ENCODE measurements at regions not wholly inside any gene's neighbourhood (a gene's known extent, or its start where the extent isn't known, plus 50 kb on each side); places are given as distances from the start of the nearest gene placed in this dataset.
A peak's percentile ranks its signal among the peaks of the same experiment; 100 is the strongest.

DNA sequence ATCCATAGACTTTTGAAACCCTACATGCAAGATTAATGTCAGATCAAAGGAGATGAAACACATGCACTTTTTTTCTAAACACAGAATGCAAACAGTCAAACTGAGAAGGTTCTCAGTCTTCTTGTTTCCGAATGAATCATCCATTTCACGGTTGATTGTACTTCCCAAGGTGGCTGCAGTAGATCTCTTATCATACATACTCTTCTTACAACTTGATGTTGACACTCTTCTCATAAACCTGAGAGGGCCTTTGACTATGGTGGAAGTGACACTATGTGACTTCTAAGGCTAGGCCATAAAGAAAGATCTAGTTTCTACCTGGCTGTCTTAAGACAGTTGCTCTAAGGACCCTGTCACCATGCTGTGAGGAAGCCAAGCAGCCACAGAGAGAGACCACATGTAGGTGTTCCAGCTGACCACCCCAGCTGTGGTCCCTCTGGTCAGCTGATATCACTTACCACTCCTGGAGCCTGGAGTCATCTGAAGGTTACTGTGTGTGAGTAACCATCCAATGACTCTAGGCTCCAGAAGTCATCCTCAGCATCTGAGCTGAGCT is 67.2 kb upstream of the HMGA2 start:
- H3K27ac Mint-ChIP-seq: peak overlapping the region; percentile 33
- H3K9me3 Mint-ChIP-seq: peaks cover 11% of the 10 kb centered on the region
- DNase-seq: no peak
- peaks cover 4% of the 10 kb centered on the region for H3K27me3 Mint-ChIP-seq (ENCODE audit: low read depth, poor library complexity)
- no peaks in the 10 kb centered on the region for H3K36me3 Mint-ChIP-seq (ENCODE audit: low read depth)
- TF ChIP-seq, protein P1, sequence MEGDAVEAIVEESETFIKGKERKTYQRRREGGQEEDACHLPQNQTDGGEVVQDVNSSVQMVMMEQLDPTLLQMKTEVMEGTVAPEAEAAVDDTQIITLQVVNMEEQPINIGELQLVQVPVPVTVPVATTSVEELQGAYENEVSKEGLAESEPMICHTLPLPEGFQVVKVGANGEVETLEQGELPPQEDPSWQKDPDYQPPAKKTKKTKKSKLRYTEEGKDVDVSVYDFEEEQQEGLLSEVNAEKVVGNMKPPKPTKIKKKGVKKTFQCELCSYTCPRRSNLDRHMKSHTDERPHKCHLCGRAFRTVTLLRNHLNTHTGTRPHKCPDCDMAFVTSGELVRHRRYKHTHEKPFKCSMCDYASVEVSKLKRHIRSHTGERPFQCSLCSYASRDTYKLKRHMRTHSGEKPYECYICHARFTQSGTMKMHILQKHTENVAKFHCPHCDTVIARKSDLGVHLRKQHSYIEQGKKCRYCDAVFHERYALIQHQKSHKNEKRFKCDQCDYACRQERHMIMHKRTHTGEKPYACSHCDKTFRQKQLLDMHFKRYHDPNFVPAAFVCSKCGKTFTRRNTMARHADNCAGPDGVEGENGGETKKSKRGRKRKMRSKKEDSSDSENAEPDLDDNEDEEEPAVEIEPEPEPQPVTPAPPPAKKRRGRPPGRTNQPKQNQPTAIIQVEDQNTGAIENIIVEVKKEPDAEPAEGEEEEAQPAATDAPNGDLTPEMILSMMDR (IDR thresholded peaks at IDR 0.05): no peak
- H3K4me1 Mint-ChIP-seq: peaks cover 31% of the 10 kb centered on the region
- no peak overlapping the region for H3K4me3 Mint-ChIP-seq

DNA sequence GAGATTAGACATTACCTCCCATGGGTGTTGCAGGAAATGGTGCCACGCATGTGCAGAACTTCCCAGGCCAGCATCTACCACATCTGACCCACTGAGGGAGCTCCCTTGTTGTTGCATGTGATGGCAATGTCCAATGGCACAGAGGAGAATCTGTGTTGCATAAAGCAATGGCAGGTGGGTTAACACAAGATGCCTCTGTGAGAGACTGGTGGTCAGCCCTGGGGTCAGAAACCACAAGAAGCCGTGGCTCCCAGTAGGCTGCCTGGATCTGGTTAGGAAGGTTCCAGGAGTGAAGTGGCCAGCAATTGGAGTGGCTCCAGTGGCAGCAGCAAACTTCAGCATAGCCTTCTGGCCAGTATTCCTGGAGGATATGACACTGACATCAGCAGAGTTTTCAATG is 65.9 kb upstream of the HMGA2 start:
- TF ChIP-seq, protein P1 (IDR thresholded peaks at IDR 0.05): no peak
- H3K4me1 Mint-ChIP-seq: peaks cover 31% of the 10 kb centered on the region
- DNase-seq: no peak
- no peak overlapping the region for H3K27ac Mint-ChIP-seq
- peaks cover 11% of the 10 kb centered on the region for H3K9me3 Mint-ChIP-seq
- H3K36me3 Mint-ChIP-seq (ENCODE audit: low read depth): no peaks in the 10 kb centered on the region
- H3K27me3 Mint-ChIP-seq (ENCODE audit: low read depth, poor library complexity): peaks cover 4% of the 10 kb centered on the region
- H3K4me3 Mint-ChIP-seq: no peak overlapping the region

GRCh38 chr12:65759735-65760134 is 64.5 kb upstream of the HMGA2 start:
- DNase-seq: no peak
- TF ChIP-seq, protein P1 (IDR thresholded peaks at IDR 0.05): no peak
- Mint-ChIP-seq H3K36me3 (ENCODE audit: low read depth) (no peaks in the 10 kb centered on the region), H3K27ac (no peak overlapping the region), H3K4me1 (peaks cover 23% of the 10 kb centered on the region), H3K4me3 (no peak overlapping the region), H3K27me3 (ENCODE audit: low read depth, poor library complexity) (peaks cover 4% of the 10 kb centered on the region), H3K9me3 (peaks cover 15% of the 10 kb centered on the region)

DNA sequence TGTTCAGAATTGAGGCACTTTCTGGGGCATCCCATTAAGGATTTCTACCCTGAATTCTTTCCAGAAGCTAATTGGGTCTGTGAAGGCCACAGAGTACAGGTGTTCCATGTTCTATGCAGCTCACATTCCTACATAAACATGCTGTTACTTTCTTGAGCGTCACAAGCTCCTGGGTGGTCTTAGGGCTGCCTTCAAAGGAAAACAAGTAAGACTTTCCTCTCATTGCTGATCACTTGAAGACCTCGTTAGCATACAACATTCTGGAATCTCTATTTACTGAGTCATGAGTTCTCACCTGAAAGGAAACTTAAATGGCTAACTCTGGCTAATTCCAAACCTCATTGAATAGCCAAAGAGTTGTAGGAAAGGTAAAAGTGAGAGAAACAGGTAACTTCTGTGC is 63.0 kb upstream of the HMGA2 start:
- DNase-seq: no peak
- Mint-ChIP-seq H3K4me1 (peaks cover 17% of the 10 kb centered on the region), H3K9me3 (peaks cover 15% of the 10 kb centered on the region), H3K27me3 (ENCODE audit: low read depth, poor library complexity) (peaks cover 4% of the 10 kb centered on the region), H3K27ac (no peak overlapping the region), H3K4me3 (no peak overlapping the region), H3K36me3 (ENCODE audit: low read depth) (no peaks in the 10 kb centered on the region)
- TF ChIP-seq, protein P1 (IDR thresholded peaks at IDR 0.05): no peak

GRCh38 chr12:65764325-65764724 is 60.0 kb upstream of the HMGA2 start:
- H3K36me3 Mint-ChIP-seq (ENCODE audit: low read depth): no peaks in the 10 kb centered on the region
- peaks cover 15% of the 10 kb centered on the region for H3K9me3 Mint-ChIP-seq
- TF ChIP-seq, protein P1 (IDR thresholded peaks at IDR 0.05): no peak
- peaks cover 4% of the 10 kb centered on the region for H3K27me3 Mint-ChIP-seq (ENCODE audit: low read depth, poor library complexity)
- no peak overlapping the region for H3K4me3 Mint-ChIP-seq
- H3K4me1 Mint-ChIP-seq: peaks cover 13% of the 10 kb centered on the region
- no peak for DNase-seq
- no peak overlapping the region for H3K27ac Mint-ChIP-seq

- Mint-ChIP-seq H3K36me3 (ENCODE audit: low read depth) (no peaks in the 10 kb centered on the region), H3K27me3 (ENCODE audit: low read depth, poor library complexity) (peaks cover 4% of the 10 kb centered on the region), H3K27ac (no peak overlapping the region), H3K4me1 (peaks cover 13% of the 10 kb centered on the region), H3K9me3 (peaks cover 9% of the 10 kb centered on the region), H3K4me3 (no peak overlapping the region)
- TF ChIP-seq, protein P1 (IDR thresholded peaks at IDR 0.05): no peak
- no peak for DNase-seq
These were observed 58.9 kb upstream of the HMGA2 start for GRCh38 chr12:65765436-65765813.

Measured in nephron progenitor cell (in vitro differentiated cells).